RKO (cell line): ENCODE measurements at regions not wholly inside any gene's neighbourhood (a gene's known extent, or its start where the extent isn't known, plus 50 kb on each side); places are given as distances from the start of the nearest gene placed in this dataset.
"Not testable (repeated sequence)": the region's sequence is repeated elsewhere in the genome, so short reads cannot be mapped to it uniquely, and the experiment has no call there.

Experiments used
- DNase-seq: peaks from one replicate; pipeline ENCODE4 v3.0.0-alpha.2; 2016; ENCODE audit warnings: low spot score

- DNase-seq: no peak
Observed at GRCh38 chr10:5576780-5577624, 52.2 kb downstream of the CALML3 start.

- DNase-seq: not testable (repeated sequence)
Observed at GRCh38 chr10:5580038-5580428, 55.3 kb downstream of the CALML3 start.

DNA sequence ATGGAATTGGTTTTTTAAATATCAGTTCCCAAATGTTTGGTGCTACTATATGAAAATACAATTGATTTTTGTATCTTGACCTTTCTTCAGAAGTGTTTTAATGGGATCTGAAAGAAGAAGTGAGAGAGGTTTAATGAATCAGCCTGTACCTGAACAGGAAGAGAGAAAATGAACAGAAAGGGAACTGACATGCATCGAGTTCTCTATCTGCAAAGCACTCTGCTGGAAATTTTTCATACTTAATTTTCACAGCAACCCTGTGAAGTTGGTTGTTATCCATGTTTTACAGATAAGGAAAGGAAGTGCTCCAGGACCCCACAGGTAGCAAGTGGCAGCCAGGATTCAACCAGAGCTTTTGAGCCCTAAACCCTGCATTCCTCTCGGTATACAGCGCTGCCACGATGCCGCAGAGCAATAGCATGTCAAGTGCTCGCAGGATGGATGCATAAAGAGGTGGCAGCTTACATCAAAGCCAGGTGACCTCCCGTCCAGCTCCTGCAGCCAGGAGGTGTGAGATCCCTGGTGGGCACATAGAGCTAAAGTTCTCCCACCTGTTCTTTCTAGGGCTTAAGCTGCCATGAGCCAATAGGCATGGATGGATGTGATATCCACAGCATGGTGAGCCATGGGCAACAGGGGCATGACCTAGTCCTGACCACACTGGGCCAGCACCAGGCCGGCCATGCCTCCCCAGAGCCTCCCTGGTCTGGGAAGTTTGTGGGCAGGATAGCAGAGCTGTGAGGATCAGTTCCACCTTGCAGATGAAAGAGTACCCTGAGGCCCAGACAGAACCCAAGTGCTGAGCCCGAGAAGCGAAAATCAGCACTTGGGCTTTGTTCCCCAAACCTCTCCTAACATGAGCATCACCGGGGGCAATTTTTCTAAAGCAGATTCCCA lies 57.2 kb downstream of the CALML3 start:
- DNase-seq: no peak

DNA sequence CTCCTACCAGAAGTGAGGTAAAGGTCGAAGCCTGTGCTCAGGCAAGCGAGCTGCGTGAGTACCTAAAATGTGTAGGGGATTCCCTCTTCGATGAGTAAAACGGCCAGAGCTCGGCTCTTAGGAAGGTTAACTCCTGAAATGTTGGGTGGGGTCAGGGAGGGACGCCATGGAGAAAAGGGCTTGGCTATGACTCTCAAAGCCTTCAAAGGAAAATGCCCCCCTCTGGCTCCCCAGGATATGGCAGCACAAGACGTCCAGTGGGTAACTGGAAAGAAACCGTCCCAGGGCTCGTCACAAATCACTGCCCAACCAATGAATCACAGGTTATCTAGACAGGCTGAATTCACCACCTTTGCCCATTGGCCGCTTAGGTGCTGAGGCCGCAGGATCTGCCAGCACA lies 58.0 kb downstream of the CALML3 start:
- no peak for DNase-seq

DNA sequence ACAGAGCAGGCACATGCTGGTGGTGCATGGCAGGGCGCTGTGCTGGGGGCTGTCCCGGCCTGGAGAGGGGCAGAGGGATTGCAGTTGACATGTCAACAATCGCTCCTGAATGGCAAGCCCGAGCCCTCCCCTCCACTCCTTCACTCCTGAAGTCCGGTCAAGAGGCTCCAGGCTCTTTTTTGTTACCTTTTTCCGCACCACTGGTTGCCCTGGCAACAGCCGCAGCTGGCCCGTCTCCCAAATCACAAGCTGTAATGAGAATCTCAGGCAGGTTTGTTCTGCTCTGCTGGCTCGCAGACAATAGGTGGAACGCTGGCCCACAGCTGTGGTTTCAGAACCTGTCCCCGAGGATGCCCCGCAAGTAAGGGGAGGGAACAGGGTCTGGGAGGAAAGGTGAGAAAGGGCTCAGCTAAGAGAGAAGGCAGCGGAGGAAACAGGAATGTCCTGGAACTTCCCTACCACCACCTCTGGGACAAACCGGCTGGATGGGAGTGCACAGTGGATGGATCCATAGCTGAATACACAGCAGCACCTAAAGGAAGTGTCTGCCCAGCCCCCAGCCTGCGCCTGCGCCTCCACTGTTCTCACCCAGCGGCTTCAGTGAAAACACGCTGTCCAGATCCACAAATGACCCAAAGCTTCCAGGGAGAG lies 58.9 kb downstream of the CALML3 start:
- no peak for DNase-seq

DNA sequence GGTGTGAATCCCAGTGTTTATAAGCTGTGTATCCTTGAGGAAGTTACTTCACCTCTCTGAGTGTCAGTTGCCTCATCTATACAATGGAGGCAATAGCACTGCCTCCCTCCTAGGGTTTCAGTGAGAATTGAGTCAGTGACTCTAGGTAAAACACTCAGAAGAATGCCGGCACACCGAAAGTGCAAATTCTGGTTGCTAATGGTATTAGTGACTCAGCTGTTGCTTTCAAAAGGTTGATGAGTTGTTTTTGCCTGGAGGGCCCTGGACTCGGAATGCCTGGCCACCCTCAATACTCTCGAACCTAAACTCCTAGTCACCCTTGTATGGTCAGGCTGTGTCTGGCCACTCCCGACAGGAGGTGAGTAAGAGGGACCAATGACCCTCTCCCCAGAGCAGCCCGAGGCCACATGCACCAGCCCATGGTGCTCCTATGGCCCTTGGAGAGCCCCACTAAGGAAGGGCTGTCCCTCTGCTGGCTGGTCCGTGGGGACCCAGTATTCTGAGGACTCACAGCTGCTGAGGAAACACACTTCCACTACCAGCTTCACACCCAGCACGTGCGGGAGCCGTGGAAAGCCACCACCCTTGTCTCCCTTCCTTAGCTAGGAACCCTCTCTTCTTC lies 60.2 kb downstream of the CALML3 start:
- DNase-seq: peak; percentile 63

DNA sequence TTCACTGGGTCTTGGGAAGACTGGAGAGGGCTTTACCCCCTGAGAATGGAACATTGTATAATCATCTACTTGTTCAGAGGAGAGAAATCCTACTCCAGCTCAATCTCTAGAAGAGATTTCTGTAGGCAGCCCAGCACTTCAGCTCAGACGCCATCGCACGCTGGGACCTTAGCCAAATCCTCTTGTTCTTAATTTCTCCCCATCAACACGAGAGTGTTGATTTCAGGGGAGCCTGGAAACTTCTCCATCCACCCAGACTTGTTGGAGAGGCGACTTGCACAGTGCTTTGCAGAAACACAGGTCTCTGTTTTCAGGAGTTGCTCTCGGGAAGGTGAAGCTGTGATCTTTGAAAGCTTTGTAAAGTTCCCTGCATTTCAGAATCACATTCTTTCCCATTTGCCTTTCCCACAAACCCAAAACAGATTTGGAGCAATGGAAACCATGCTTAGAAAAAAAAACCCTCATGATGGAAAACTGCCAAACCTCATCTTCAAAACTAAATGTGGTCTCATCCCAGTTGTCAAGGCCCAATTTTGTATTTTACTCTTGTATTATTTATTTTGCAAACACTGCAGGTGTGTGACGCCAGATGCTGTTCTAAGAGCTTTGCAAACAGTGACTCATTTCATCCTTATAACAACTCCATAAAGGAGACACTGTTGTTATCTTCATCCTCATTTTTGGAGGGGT lies 60.9 kb downstream of the CALML3 start:
- no peak for DNase-seq

DNA sequence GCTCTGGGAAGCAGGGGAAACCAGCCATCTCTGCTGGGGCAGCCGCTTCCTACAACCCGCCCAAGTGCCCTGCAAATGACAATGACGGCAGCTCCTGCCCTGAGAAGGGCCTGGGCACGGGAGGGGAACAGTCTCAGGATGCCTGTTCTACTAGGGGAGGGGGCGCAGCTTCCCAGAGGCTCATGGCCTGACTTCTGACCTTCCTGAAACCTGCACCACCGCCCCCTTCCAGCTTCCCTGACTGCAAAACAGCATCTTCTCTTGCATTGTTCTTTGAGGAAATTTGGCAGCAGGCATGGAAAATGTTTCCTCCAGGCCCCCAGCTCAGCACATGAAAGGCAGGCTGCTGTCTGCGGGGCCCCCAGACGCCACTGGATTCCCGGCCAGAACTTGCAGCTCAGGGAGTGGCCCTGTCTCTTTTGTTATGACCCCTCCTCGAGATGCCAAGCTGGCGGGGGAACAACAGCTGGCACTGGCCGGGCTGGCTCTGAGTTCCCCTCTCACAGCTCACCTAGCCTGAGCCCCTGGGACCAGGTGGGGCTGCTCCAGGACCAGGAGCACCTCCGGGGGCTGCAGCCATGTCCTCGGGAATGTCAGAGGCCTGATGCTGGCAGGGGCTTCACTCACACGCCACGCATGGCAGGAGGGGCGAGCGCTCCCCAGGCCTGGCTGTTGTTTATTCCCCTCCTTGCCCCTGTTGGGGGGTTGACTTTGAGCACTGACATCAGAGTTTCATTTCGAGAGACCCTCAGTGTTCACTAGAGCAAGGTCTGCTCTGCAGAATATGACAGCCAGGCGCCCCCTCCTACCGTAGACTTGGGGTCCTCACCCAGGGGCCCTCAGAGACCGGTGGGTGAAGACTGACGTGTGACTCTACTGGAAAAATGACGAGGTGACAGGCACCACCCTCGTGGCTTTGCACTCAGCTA lies 62.7 kb downstream of the CALML3 start:
- DNase-seq: no peak

GRCh38 chr10:5588080-5588453 lies 63.3 kb downstream of the CALML3 start:
- DNase-seq: no peak

GRCh38 chr10:5588603-5589002 lies 63.8 kb downstream of the CALML3 start:
- no peak for DNase-seq
